Neural crest cell (in vitro differentiated cells): ENCODE measurements at regions not wholly inside any gene's neighbourhood (a gene's known extent, or its start where the extent isn't known, plus 50 kb on each side); places are given as distances from the start of the nearest gene placed in this dataset.

Source experiments
- DNase-seq: peaks from one replicate; pipeline ENCODE4 v3.0.0; 2021; ENCODE audit warnings: low read depth, mixed read lengths, low spot score
- H3K27ac Mint-ChIP-seq: one replicate; pipeline ENCODE4 v1.8.0; 2021; ENCODE audit warnings: mild to moderate bottlenecking, mixed read lengths; ENCODE audit not compliant: unreplicated experiment
- H3K27me3 Mint-ChIP-seq: 2 replicates; pipeline ENCODE4 v1.8.0; 2021; ENCODE audit warnings: low read depth, mild to moderate bottlenecking, mixed read lengths
- H3K36me3 Mint-ChIP-seq: 2 replicates; pipeline ENCODE4 v1.8.0; 2021; ENCODE audit warnings: low read depth, mild to moderate bottlenecking, mixed read lengths
- H3K4me1 Mint-ChIP-seq: 2 replicates; pipeline ENCODE4 v1.8.0; 2021; ENCODE audit warnings: mixed read lengths
- H3K4me3 Mint-ChIP-seq: one replicate; pipeline ENCODE4 v1.8.0; 2021; ENCODE audit warnings: mild to moderate bottlenecking, mixed read lengths
- H3K9me3 Mint-ChIP-seq: 2 replicates; pipeline ENCODE4 v1.8.0; 2021; ENCODE audit warnings: mixed read lengths
- TF ChIP-seq, protein P1 (sequence below): fragments of 200-600 bp; sonication (generic); conservative IDR thresholded peaks from 2 replicates; pipeline ENCODE4 v1.5.0; 2021; ENCODE audit warnings: antibody characterized with exemption, mild to moderate bottlenecking

DNA sequence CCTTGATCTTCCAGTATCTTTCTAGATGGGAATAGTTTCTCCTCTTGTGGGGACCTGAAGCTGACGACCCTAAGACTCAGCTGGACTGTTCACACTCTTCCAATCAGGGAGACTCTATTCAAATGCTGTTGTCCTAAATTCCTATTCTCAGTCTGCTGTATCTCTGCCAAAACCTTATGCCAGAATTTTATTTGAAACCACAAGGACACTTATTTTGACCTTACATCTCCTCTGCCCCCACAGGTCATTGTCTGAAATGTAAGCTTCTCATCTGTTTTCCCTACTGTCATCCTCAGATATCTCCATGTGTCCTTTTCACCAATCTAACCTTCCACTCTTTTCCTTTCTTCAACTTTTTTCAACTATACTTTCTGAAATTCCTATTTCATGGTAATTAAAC lies 289.5 kb upstream of the SGK1 start:
- no peak for DNase-seq
- Mint-ChIP-seq H3K27ac (no peak overlapping the region), H3K4me3 (no peak overlapping the region), H3K4me1 (no peaks in the 10 kb centered on the region), H3K36me3 (no peaks in the 10 kb centered on the region), H3K9me3 (peaks cover 8% of the 10 kb centered on the region), H3K27me3 (no peaks in the 10 kb centered on the region)
- TF ChIP-seq, protein P1, sequence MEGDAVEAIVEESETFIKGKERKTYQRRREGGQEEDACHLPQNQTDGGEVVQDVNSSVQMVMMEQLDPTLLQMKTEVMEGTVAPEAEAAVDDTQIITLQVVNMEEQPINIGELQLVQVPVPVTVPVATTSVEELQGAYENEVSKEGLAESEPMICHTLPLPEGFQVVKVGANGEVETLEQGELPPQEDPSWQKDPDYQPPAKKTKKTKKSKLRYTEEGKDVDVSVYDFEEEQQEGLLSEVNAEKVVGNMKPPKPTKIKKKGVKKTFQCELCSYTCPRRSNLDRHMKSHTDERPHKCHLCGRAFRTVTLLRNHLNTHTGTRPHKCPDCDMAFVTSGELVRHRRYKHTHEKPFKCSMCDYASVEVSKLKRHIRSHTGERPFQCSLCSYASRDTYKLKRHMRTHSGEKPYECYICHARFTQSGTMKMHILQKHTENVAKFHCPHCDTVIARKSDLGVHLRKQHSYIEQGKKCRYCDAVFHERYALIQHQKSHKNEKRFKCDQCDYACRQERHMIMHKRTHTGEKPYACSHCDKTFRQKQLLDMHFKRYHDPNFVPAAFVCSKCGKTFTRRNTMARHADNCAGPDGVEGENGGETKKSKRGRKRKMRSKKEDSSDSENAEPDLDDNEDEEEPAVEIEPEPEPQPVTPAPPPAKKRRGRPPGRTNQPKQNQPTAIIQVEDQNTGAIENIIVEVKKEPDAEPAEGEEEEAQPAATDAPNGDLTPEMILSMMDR, result no peak

DNA sequence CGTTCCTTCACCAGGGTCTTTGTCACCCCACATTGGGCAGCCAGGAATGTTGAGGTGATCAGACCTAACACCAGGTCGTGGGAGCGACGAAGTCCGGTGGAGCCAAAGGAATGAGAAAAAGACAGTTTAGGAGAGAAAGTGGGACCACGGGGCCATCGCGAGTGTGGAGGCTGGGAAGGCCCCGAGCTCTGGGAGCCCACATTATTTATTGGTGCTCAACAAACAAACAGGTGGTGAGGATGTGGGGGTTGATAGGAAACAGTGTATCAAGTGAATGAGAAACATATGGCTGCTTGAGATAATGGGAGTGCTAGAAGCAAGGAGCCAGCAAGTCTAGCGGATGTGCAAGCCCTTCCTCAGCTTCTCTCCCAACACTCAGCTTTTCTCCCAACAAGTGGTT lies 287.1 kb upstream of the SGK1 start:
- no peaks in the 10 kb centered on the region for H3K4me1 Mint-ChIP-seq
- H3K9me3 Mint-ChIP-seq, result peaks cover 23% of the 10 kb centered on the region
- H3K27me3 Mint-ChIP-seq, result no peaks in the 10 kb centered on the region
- no peak overlapping the region for H3K4me3 Mint-ChIP-seq
- TF ChIP-seq, protein P1, result no peak
- H3K27ac Mint-ChIP-seq, result peak overlapping the region; percentile 44
- H3K36me3 Mint-ChIP-seq, result peaks cover 9% of the 10 kb centered on the region
- DNase-seq, result no peak

DNA sequence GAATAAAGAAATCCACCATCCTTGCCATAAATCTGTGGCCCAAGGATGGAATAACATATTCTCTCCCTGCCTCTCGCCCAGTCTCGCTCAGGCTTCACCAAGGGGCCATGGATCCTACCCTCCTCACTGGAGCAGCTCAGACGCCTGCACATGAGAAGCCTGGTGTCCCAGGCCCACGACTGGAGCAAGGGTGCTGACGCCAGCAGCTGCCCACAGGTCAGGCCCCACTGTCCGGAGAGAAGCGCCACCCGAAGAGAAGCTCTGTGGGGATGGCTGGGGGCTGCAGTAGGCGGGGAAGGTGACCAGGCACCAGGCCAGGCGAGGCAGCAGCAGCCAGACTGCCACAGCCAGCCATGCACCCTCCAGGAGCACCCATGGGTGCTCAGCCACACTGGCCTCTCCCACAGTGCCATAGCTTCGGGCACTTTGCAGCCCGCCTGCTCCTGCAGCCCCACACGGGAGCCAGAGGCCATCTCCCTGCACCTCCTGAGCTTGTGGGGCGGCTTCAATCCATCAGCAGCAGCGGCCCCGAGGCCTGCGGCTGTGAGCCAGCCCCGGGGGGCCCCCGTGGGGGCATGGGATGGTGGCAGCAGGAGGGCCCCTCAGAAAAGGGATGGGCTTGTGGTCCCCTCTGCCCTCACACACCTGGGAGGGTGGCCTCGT lies 286.2 kb upstream of the SGK1 start:
- no peak for DNase-seq
- no peak overlapping the region for H3K4me3 Mint-ChIP-seq

DNA sequence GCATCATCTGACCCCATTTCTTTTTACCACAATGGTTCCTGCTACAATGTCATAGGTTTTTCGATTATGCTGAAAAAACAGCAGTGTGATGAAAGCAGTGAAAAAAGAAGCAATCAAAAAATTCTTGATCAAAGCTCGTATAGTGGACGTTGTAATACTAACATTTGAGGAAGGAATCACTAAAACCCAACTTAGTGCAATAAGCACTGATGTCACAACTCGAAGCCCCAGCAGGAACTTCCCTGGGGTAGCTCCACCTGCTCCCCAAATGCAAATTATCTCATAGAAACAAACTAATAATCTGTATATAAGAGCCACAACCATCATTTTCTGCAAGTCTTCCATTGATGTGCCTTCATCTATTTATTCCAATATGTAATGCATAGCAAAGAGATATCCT lies 285.6 kb upstream of the SGK1 start:
- TF ChIP-seq, protein P1, result no peak
- peaks cover 9% of the 10 kb centered on the region for H3K36me3 Mint-ChIP-seq
- peaks cover 23% of the 10 kb centered on the region for H3K9me3 Mint-ChIP-seq
- H3K27ac Mint-ChIP-seq, result no peak overlapping the region
- no peak for DNase-seq
- H3K4me3 Mint-ChIP-seq, result no peak overlapping the region
- H3K4me1 Mint-ChIP-seq, result no peaks in the 10 kb centered on the region
- no peaks in the 10 kb centered on the region for H3K27me3 Mint-ChIP-seq

More for the DNA sequence above, 286.2 kb upstream of the SGK1 start:
- TF ChIP-seq, protein P1, result no peak
- Mint-ChIP-seq H3K9me3 (peaks cover 23% of the 10 kb centered on the region), H3K27me3 (no peaks in the 10 kb centered on the region), H3K27ac (no peak overlapping the region), H3K36me3 (peaks cover 9% of the 10 kb centered on the region), H3K4me1 (no peaks in the 10 kb centered on the region)

DNA sequence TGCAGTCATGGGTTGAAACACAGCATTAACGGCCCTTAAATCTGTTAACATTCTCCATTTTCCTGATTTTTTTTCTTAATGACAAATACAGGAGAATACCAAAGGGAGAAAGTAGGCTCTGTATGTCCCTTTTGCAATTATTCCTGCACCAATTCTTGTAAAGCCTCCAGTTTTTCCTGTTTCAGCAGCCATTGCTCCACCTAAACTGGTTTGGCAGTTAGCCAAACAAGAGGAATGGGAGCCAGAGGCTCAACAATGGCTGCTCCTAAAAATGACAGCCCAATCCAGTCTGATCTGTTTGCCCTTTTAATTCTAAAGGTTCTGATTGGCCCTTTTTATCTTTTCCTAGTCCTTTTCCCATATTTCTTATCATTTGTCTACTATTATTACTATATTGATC lies 284.2 kb upstream of the SGK1 start:
- Mint-ChIP-seq H3K9me3 (peaks cover 23% of the 10 kb centered on the region), H3K4me1 (no peaks in the 10 kb centered on the region), H3K27me3 (no peaks in the 10 kb centered on the region), H3K36me3 (peaks cover 9% of the 10 kb centered on the region), H3K4me3 (no peak overlapping the region), H3K27ac (no peak overlapping the region)
- no peak for DNase-seq
- TF ChIP-seq, protein P1, result no peak
